ENCODE measurements at regions not wholly inside any gene's neighbourhood (a gene's known extent, or its start where the extent isn't known, plus 50 kb on each side); places are given as distances from the start of the nearest gene placed in this dataset.

GRCh38 chr12:34398366-34398705, 376.0 kb downstream of the ALG10 start:
- Histone ChIP-seq H3K27ac (no peak overlapping the region), H3K27me3 (no peaks in the 10 kb centered on the region), H3K4me3 (replicated peaks in 1 of 3) (no peak overlapping the region), H3K4me1 (no peaks in the 10 kb centered on the region), H3K36me3 (no peaks in the 10 kb centered on the region), H3K9me3 (no peaks in the 10 kb centered on the region)
- WGBS, 2 donors: 57 to 70% methylated on average over 16 of the region's 16 CpGs
- TF ChIP-seq, protein P1, sequence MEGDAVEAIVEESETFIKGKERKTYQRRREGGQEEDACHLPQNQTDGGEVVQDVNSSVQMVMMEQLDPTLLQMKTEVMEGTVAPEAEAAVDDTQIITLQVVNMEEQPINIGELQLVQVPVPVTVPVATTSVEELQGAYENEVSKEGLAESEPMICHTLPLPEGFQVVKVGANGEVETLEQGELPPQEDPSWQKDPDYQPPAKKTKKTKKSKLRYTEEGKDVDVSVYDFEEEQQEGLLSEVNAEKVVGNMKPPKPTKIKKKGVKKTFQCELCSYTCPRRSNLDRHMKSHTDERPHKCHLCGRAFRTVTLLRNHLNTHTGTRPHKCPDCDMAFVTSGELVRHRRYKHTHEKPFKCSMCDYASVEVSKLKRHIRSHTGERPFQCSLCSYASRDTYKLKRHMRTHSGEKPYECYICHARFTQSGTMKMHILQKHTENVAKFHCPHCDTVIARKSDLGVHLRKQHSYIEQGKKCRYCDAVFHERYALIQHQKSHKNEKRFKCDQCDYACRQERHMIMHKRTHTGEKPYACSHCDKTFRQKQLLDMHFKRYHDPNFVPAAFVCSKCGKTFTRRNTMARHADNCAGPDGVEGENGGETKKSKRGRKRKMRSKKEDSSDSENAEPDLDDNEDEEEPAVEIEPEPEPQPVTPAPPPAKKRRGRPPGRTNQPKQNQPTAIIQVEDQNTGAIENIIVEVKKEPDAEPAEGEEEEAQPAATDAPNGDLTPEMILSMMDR (IDR thresholded peaks at IDR 0.05): no peak
- no peak for TF ChIP-seq POLR2A (IDR thresholded peaks at IDR 0.05)
- no peak for DNase-seq
- intact Hi-C loops (cut with DNase I): no loop called here

- intact Hi-C loops (cut with DNase I): no loop called here
- Histone ChIP-seq H3K27ac (no peak overlapping the region), H3K9me3 (no peaks in the 10 kb centered on the region), H3K36me3 (no peaks in the 10 kb centered on the region), H3K27me3 (no peaks in the 10 kb centered on the region), H3K4me3 (replicated peaks in 1 of 3) (no peak overlapping the region), H3K4me1 (no peaks in the 10 kb centered on the region)
- WGBS, 2 donors: 57 to 70% methylated on average over 37 to 38 of the region's 38 CpGs
- TF ChIP-seq, protein P1 (IDR thresholded peaks at IDR 0.05): no peak
- peak in 1 of 2 donors; percentile 1 for DNase-seq
Observed at GRCh38 chr12:34398706-34399630, 376.7 kb downstream of the ALG10 start.

- intact Hi-C loops (cut with DNase I): no loop called here
- peak; percentile 0 for DNase-seq
- TF ChIP-seq, protein P1 (IDR thresholded peaks at IDR 0.05): no peak
- no peak for TF ChIP-seq POLR2A (IDR thresholded peaks at IDR 0.05)
Observed at GRCh38 chr12:34399631-34400410, 377.5 kb downstream of the ALG10 start.

GRCh38 chr12:34400411-34400881, 378.1 kb downstream of the ALG10 start:
- no peak for DNase-seq
- Histone ChIP-seq H3K9me3 (no peaks in the 10 kb centered on the region), H3K36me3 (no peaks in the 10 kb centered on the region), H3K27ac (no peak overlapping the region), H3K4me1 (no peaks in the 10 kb centered on the region), H3K27me3 (no peaks in the 10 kb centered on the region), H3K4me3 (replicated peaks in 1 of 3) (no peak overlapping the region)
- intact Hi-C loops (cut with DNase I): no loop called here
- no peak for TF ChIP-seq POLR2A (IDR thresholded peaks at IDR 0.05)
- TF ChIP-seq, protein P1 (IDR thresholded peaks at IDR 0.05): no peak
- WGBS, 2 donors: 74% methylated on average over 12 of the region's 12 CpGs

More at GRCh38 chr12:34399631-34400410, 377.5 kb downstream of the ALG10 start:
- H3K27ac ChIP-seq: no peak overlapping the region
- no peaks in the 10 kb centered on the region for H3K9me3 ChIP-seq
- H3K27me3 ChIP-seq: no peaks in the 10 kb centered on the region
- no peak overlapping the region for H3K4me3 ChIP-seq (replicated peaks in 1 of 3)
- WGBS, 2 donors: 54 to 73% methylated on average over 18 to 23 of the region's 23 CpGs
- no peaks in the 10 kb centered on the region for H3K36me3 ChIP-seq
- H3K4me1 ChIP-seq: no peaks in the 10 kb centered on the region

Measured in thyroid gland (tissue), 4 donors.